ENCODE measurements at regions not wholly inside any gene's neighbourhood (a gene's known extent, or its start where the extent isn't known, plus 50 kb on each side); places are given as distances from the start of the nearest gene placed in this dataset.

DNA sequence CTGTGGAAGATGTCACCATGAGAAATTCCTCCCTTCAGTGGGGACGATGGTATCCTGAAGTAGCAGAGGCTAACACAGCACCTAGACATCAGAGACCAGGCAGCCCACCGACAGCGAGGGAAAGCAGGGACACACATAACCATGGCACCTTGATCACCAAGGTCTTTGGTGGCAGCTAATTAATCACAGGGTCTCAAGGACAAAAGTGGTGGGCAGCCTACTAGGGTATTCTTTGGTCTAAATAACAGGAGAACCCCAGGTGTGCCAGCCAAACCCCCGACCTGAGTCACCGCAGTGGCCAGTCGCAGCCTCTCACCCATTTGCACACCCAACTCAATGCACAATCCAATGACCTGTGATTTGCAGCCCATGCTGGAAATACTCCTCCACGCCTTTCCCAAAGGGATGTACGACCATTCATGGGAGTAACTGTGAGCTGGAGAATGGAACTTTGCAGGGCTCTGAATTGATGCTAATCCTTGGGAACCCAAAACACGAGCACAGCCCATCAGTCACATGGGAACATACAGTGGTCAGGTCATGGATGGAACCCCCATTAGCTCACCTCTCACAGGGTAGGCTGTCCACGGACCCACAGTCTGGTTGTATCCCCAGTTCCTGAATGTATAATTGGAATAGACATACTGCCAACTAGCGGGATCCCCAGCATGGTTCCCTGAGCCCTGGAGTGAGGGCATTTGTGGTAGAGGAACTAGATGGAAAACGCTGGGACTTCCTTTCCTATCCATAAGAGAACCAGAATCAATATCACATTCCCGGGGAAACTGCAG is 58.7 kb upstream of the C14orf180 start:
- TF ChIP-seq, protein P1, sequence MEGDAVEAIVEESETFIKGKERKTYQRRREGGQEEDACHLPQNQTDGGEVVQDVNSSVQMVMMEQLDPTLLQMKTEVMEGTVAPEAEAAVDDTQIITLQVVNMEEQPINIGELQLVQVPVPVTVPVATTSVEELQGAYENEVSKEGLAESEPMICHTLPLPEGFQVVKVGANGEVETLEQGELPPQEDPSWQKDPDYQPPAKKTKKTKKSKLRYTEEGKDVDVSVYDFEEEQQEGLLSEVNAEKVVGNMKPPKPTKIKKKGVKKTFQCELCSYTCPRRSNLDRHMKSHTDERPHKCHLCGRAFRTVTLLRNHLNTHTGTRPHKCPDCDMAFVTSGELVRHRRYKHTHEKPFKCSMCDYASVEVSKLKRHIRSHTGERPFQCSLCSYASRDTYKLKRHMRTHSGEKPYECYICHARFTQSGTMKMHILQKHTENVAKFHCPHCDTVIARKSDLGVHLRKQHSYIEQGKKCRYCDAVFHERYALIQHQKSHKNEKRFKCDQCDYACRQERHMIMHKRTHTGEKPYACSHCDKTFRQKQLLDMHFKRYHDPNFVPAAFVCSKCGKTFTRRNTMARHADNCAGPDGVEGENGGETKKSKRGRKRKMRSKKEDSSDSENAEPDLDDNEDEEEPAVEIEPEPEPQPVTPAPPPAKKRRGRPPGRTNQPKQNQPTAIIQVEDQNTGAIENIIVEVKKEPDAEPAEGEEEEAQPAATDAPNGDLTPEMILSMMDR (IDR thresholded peaks at IDR 0.05; ENCODE audit: borderline replicate concordance, insufficient read depth, low read depth, low read length): no peak

DNA sequence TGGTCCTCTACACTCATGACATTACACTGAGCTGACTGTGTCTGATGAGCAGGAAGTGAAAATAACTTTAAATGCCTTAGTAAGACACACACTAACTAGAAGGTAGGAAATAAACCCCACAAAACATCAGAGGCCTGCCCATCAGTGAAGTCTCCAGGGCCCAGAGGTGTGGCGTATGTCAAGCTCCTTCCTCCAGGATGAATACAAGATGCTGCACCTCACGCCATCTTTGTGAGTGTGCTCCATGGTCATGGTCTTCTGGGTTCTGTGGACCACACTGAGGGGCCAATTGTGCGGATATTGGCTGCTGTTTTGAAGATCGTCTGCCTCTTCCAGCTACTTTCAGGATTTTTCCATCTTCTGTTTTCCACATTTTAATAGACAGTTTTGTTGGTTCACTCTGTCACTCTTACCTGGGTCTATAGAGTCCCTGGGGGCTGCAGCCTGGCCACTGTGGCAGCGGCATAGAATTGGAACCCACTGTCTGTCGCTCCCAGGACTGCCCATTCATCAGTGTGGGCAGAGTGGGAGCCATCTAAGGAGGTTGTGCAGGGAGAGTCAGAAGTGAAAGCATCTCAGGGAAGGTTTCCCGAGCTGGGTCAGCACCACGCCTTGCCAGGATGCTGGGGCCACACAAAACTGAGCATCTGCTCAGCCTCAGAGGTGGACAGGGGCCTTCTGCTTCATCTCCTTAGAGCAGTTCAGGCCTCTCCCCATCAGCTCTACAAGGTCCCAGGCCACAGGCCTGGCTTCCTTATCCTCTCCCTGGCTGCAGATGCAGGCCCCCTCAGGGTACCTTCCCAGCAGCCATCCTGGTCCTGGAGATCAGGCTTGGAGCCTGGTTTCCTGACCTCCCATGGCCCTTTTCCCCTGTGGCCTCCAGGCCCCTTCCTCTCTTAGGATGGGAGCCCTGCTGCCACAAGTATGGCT is 57.5 kb upstream of the C14orf180 start:
- TF ChIP-seq, protein P1 (IDR thresholded peaks at IDR 0.05; ENCODE audit: borderline replicate concordance, insufficient read depth, low read depth, low read length): no peak
- no peak overlapping the region for H3K4me3 ChIP-seq (ENCODE audit: low read depth, low read length)

More for the DNA sequence above, 58.7 kb upstream of the C14orf180 start:
- H3K4me3 ChIP-seq (ENCODE audit: low read depth, low read length): no peak overlapping the region

DNA sequence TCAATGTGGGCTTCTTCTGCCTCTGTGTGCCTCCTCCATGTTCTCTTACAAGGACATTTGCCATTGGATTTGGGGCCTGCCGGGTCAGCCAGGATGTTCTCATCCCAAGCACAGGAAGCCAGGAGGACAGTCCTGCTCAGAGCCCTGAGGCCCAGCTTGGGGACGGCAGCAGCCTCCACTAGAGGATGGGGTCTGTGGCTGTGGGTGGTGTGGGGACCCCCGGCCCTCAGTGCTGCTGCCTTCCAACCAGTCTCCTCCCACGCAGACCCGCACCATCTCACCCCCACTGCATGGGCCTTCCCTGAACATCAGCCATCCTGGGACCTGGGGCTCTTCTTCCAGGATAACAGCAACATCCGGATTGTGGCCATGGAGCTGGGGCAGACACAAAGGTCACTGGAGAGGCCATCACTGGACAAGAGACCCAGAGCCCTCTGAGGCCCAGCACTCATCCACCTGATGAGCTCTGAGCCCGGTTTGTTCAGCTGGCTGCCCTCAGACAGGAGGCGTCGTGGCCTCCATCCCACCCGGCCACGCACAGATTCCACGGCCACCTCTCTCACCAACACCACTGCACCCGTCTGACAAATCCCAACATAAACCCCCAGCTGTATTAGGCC is 56.5 kb upstream of the C14orf180 start:
- TF ChIP-seq, protein P1 (IDR thresholded peaks at IDR 0.05; ENCODE audit: borderline replicate concordance, insufficient read depth, low read depth, low read length): no peak
- H3K4me3 ChIP-seq (ENCODE audit: low read depth, low read length): no peak overlapping the region

DNA sequence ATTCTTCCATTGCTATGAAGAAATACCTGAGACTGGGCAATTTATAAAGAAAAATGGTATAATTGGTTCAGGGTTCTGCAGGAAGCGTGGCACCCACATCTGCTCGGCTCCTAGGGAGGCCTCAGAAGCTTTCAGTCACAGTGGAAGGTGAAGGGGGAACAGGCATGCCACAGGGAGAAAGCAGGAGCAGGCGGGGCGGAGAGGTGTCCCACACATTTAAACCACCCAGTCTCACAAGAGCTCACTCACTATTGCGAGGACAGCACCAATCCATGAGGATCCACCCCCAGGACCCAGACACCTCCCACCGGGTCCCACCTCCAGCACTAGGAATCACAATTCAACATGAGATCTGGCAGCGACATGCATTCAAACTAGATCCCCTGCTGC is 56.0 kb upstream of the C14orf180 start:
- no peak overlapping the region for H3K4me3 ChIP-seq (ENCODE audit: low read depth, low read length)
- TF ChIP-seq, protein P1 (IDR thresholded peaks at IDR 0.05; ENCODE audit: borderline replicate concordance, insufficient read depth, low read depth, low read length): no peak

DNA sequence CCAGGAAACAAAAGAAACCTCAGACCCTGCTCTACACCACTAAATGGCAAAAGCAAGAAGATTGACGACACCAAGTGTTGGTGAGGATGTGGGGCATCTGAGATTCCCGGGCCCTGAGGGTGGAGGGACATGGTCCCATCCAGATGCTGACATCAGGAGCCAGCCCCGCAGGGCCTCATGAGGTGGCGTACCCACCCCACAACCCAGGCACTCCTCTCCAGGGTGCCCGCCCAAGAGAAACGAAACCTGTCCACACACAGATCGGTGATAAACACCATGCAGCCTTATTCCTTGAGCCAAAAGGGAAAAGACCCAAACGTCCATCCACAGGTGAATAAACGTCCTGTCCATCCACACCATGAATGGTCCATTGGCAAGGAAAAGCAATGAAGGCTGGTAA is 54.8 kb upstream of the C14orf180 start:
- no peak overlapping the region for H3K4me3 ChIP-seq (ENCODE audit: low read depth, low read length)
- TF ChIP-seq, protein P1 (IDR thresholded peaks at IDR 0.05; ENCODE audit: borderline replicate concordance, insufficient read depth, low read depth, low read length): no peak

DNA sequence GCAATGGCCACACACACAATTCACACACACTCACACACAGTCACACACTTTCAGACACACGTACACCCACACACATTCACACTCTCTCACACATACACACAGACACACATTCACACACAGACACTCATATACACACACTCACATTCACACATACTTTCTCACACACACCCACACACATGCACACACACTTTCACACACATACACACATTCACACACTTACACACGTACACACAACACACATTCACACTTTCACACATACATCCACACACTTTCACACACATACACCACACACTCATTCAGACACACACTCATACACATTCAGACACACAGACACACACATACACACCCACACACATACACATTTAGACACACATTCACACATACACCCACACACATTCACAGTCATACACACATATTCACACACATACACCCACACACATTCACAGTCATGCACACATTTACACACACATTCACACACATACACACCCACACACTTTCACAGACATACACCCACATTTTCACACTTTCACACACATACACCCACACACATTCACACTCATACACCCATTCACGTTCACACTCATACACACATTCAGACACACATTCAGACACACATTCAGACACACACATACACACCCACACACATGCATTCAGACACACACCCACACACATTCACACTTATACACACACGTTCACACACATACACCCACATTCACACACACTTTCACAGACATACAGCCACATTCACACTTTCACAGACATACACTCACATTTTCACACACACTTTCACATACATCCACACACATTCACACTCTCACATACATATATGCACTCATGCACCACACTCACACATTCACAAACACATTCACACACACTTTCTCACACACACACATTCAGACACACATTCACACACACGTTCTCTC is 52.6 kb upstream of the C14orf180 start:
- TF ChIP-seq, protein P1 (IDR thresholded peaks at IDR 0.05; ENCODE audit: borderline replicate concordance, insufficient read depth, low read depth, low read length): no peak
- no peak overlapping the region for H3K4me3 ChIP-seq (ENCODE audit: low read depth, low read length)

Measured in GM12875 (cell line).